ENCODE measurements at regions not wholly inside any gene's neighbourhood (a gene's known extent, or its start where the extent isn't known, plus 50 kb on each side); places are given as distances from the start of the nearest gene placed in this dataset.
A peak's percentile ranks its signal among the peaks of the same experiment; 100 is the strongest.
"Not testable (repeated sequence)": the region's sequence is repeated elsewhere in the genome, so short reads cannot be mapped to it uniquely, and the experiment has no call there.

DNA sequence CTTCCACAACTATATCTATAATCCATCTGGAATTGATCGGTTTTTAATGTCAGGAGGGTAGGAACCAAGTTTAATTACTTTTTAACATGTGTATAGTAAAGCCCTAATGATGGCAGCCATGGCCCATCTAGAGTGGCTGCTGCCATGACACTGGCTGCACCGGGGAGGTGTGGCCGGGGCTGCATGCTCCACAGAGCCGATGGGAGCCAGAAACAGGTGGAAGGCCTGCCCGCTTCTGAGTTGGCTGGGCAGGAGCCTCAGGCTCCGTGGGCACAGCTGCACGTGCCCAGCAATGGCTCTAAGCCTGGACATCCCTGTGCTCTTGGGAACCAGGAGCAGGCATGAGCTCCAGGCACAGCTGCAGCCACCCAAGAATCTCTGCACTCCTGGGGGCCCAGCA lies 73.0 kb downstream of the GBP6 start:
- no peak for DNase-seq

DNA sequence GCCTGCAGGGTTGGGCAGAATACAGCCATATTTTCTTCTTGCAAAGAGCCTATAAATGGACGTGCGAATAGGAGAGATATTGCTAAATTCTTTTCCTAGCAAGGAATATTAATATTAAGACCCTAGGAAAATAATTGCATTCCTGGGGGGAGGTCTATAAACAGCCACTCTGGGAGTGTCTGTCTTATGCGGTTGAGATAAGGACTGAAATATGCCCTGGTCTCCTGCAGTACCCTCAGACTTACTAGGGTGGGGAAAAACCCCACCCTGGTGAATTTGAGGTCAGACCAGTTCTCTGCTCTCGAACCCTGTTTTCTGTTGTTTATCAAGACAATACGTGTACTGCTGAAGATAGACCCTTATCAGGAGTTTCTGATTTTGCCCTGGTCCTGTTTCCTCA lies 74.4 kb downstream of the GBP6 start:
- DNase-seq = not testable (repeated sequence)

DNA sequence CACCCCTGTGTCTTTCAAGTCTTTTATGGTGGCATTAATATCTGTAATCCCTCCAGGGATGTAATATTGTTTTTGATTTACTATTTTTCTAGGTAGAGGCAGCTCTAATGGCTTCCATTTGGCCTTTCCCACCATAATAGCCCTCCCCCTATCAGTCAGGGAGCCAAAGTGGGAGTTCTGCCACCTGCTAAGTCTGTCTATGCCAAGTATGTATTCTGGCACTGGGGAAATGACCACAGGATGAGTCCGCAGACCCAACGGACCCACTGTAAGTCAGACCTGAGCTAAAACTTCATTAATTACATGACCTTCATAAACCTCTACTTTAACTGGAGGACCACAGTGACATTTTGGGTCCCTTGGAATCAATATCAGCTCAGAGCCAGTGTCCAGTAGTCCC lies 77.1 kb downstream of the GBP6 start:
- no peak for DNase-seq

DNA sequence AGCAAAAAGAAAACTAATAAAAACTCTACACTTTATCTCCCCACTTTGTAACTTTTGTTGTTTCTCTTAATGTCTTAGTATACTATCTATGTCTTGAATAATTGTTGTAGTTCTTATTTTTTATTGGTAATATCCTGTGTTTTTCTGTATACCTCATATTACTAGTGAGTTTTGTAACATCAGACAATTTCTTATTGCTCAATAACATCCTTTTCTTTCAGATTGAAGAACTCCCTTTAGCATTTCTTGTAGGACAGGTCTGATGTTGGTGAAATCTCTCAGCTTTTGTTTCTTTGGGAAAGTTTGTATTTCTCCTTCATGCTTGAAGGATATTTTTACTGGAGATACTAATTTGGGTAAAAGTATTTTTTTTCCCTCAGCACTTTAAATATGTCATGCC lies 79.8 kb upstream of the LRRC8B start:
- DNase-seq = peak; percentile 86

DNA sequence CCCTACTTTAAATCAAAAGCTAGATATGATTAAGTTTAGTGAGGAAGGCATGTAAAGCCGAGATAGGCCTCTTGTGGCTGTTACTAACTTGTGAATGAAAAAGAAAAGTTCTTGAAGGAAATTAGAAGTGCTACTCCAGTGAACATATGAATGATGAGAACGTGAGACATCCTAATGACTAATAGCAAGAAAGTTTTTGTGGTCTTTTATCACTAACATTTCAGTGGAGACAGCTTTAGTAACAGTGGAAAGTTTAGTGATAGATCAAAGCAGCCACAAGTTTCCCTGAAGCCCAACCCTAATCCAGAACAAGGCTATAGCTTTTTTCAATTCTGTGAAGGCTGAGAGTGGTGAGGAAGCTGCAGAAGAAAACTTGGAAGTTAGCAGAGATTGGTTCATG lies 73.6 kb upstream of the LRRC8B start:
- DNase-seq = peak; percentile 64

DNA sequence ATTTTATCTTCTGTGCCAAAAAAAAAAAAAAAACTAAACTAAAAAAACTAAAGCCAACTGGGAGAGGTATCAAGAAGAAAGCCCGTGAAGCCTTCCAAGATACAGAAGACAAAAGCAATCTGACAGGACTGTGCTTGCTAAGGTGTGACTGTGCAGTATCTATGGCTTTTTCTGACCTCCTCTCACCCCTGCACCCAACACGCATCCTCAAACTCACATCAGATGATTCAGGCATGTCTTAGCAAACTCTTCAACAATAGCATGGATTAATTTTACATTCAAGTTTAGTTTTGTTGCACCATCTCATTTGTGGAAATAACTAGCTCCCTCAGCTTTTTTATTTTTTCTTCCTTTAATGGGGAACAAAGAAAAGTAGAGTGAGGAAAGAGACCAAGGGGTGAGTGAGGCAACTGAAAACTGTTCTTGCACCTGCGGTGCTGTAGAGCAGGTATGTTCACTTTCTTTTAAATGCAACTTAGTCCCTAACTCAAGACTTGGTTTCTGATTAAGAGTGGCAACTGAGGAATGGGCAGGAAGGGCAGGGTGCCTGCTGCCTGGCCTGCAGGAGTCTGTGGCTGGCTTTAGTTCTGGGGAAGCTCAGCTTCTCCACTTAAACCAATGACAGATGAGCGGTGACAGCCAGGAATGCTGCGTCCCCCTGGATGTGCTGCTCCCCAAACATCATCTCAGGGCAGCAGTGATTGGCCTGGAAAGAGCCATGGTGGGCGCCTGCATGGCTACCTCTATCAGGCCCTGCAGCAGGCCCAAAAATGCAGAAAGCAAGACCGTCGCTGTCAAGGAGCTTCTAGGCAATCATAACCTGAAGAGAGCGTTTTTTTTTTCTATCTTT lies 71.3 kb upstream of the LRRC8B start:
- DNase-seq = peak; percentile 5

DNA sequence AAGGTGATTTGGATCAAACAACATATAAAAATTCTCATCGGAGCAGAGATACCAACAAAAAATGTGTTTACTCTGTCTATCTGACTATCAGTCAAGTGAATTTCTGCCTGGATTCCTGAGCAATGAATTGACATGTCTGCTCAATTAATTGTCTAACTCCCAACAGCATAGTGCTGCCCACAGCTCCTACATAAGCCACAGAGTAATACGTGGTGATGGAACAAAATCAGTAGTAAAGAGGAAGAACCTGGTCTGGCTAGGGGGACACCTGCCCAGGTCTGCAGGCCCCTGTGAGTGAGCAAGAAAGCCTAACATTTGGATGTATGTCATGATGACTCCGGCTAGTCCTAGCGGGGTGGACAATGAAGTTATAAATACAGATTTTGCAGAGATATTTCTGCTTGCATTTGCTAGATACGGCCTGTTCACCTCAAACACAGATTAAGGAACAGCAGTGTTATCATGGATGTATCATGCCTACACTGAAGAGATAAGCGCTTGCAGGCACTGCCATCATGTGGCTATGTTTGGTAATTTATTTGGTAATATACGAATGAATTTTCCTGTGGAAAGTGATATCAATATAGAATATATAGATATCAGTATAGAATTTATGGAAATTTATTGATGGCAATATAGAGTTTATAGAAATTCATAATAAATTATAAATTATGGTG lies 69.6 kb upstream of the LRRC8B start:
- DNase-seq = peak; percentile 80

DNA sequence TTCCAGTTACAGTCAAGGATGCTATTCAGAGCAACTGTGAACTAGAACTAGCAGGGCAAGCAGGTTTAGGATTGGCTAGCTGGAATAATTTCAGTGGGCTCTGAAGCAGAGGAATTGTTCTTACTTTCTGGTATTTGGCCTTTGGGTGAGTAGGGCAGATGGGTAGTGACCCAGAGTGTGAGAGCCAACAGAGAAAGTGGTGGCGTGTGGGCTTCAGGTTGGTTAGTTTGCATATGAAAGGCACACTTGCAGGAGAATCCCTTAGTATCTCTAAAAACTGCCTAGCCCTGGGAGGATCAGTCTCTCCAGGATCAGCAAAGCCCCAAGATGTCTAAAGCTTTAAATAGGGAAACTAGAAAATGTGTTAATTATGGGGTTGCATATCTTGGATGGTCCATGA lies 67.6 kb upstream of the LRRC8B start:
- no peak for DNase-seq

DNA sequence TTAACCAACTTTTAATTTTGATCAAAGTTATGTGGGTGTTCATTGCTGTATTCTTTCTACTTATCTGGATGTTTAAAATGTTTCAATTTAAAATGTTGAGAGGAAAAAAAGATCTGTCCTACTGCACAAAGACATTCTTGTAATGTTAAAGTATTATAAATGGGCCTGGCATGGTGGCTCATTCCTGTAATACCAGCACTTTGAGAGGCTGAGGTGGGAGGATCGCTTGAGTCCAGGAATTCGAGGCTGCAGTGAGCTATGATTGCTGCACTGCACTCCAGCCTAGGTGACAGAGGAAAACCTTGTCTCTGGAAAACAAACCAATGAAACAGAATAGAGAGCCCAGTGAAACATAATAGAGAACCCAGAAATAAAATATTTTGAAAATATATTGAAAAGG lies 65.5 kb upstream of the LRRC8B start:
- no peak for DNase-seq

DNA sequence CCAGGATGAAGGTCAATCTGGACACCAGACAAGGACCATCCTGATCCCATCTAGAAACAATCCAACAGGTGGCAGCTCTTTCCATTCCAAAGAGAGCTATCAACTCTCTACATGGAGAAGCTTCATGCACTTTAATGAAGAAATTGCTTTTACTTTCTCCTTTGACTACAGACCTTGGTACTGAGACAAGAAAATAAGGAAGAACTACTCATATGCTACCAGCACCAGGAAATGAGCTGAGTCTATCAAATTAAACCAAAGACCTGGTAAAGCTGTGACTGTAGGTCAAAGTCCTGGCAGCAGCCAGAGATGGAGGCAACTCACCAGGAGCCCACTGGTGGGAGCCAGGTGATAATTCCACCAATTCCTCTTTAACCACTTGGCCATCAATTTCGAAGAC lies 64.3 kb upstream of the LRRC8B start:
- peak; percentile 63 for DNase-seq

DNA sequence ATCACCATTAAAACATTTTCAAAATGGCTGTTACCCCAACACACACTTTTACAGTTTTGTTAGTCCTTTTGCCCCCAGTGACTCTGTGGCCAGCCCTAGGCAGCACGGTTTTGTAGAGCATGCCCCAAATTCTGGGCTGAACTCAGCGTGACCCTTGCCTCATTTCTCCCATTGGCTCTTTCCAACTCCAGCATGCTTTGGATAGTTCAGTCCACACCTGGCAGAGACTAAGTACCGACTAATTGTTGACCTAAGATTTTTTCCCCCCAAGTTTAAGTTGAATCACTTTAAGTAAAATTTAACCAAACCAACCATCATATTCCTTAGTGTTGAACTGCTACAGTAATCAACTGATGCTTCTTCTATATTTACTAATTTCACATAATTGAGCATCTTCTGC lies 62.4 kb upstream of the LRRC8B start:
- DNase-seq = no peak

DNA sequence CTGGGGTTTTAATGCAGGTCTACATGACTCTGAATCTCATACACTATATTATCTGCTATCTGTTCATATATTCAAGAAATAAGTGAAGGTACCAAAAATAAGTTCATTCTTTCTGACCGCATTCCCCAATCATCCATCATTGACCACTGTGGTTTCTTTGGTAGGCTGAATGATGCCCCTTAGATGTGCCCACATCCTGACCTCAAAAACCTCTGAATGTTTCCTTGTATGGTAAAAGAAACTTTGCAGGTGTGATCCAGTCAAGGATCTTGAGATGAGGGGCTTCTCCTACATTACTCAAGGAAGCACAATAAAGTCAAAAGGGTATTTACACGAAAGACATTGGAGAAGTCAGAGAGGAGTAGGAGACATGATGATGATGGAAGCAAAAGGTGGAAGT lies 60.6 kb upstream of the LRRC8B start:
- no peak for DNase-seq

DNA sequence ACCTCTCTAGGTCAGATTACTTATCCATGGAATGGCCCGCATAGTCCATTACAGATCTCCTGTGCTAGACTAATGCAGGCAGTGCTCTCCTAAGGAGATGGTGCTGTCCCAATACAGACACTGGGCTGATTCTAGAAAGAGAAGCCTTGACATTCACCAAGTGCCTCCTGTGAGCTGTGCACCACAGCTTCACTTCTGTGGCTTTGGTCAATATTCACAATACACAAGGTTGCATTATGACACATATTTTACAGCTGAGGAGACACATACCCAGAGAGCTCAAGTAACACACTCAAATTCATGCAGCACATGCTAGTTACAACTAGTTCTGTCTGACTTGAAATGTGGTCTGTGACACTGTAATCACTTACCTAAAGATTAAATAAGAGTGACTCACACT lies 59.4 kb upstream of the LRRC8B start:
- no peak for DNase-seq

DNA sequence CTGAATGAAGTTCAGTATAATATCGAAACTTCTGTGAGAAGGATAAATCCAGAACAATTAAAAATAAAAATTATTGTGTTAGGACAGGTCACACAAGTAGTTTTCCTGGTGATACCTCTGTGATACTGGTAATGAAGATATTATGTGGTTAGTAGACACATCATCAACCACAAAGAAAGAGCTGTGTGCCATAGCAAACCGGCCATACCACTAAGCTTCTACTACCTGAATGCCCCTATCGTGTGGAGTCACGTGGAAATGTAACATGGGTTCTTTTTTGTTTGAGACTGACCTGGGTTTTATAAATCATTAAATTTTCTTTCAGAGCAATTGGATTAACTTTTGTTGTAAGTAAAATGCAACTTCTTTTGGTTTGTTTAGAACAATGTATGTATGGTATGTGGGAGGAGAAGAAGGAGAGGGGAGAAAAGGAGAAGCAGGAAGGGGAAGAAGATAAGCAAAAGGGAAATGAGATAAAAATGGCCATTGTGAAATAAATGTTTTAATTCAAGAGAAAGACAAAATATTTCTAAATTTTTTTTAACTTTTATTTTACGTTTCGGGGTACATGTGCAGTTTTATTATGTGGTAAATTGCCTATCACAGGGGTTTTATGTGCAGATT lies 58.2 kb upstream of the LRRC8B start:
- peak; percentile 76 for DNase-seq

DNA sequence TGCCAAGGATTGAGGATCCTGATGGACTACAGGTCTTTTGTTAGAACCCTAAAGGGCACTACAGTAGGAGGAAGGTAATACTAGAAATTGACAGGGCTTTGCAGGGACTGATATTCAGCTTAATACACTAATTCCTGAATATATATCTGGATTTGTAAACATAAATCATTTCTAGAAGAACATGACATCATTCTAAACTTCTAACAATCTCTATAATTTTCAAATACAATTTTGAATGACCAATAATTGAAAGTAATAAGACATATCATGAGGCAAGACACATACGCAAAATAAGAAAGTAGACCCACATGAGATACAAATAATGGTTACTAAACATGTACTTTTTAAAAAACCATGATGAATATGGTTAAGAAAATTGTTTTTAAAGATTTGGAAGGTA lies 52.4 kb upstream of the LRRC8B start:
- no peak for DNase-seq

DNA sequence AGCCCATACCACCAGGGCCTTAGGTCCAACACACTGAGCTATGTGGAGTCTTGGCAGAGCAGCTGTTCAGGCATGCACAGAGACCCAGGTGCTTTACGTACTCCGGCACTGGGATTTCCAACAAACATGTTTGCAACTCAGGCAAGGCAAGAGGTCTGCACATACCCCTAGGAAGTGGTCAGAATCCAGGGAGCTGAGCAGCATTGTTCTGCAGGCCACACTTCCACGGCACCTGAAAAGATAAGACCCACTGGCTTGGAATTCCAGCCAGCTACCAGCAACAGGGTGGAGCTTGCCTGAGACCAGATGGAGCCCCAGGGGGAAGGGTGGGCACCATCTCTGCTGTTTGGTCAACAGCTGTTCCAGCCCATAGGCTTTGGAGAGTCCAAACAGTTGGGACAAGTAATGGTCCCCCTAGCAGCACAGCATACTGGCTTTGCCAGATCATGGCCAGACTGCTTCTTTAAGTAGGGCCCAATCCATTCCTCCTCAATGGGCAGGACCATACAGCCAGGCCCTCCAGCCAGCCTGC lies 51.7 kb upstream of the LRRC8B start:
- DNase-seq = no peak

Measured in inflammatory macrophage treated with lipopolysaccharide for 4 hours (primary cell).